ENCODE measurements at regions not wholly inside any gene's neighbourhood (a gene's known extent, or its start where the extent isn't known, plus 50 kb on each side); places are given as distances from the start of the nearest gene placed in this dataset.

DNA sequence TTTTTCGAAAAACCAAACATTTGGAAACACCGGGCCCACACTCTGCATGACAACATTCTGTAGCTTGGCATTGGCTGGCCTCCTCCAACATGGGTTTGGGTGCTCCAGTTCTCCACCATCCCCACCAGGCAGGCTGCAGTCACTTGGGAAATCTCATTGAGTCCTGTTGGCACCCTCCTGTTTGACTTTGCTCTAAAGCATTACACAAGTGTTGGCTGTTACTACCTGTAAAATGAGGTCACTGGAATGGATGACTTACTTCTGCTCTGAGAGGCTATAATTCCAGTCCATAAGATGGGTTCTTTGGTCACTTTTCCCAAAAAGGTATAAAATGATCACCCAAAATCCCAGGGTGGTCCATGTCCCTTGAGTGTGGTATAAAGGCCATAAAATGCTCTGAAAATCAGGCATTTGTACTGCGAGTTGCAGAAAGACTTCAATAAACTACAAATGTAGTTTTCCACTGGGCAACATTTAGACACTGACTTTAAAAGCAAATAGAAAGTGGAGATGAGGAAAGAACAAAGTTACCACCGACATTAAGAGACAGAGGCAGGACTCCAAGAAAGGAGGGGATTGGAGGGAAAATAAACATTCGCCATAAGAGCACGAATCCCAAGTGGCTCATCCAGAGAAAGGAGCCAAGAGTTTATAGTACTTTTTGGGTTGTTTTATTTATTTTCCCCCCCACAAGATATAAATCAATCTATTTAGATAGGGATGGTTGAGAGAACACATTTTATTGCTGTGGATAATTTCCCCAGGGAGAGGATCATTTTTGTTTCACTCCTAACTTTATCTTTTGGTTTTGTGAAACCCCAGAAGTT, 295.1 kb downstream of the TLE1 start:
- no peak for TF ChIP-seq SIN3A (IDR thresholded peaks at IDR 0.05; ENCODE audit: borderline replicate concordance, insufficient read depth, low read length)
- no peak for TF ChIP-seq POLR2AphosphoS5 (IDR thresholded peaks at IDR 0.05; ENCODE audit: low read depth, low read length)
